ENCODE measurements at regions not wholly inside any gene's neighbourhood (a gene's known extent, or its start where the extent isn't known, plus 50 kb on each side); places are given as distances from the start of the nearest gene placed in this dataset.

DNA sequence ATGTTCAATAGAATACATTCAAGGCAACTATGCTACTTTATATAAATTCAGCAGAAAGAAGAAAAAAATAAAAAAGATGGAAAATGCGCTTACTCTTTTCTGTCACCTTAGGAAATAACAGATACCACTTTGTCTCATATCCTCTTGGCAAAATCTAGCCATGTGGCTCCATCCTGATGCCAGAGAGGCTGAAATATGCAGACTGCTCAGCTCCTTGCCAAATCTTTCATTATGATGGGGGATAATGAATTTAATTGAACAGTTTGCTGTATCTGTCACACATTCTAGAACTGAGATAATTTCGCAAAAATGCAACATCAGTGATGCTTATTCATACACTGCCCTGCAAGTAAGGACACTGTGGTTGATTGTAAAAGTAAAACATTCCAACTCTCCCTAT lies 1081.5 kb downstream of the PLOD2 start:
- no peak overlapping the region for H2AK5ac ChIP-seq (ENCODE audit: low read length, severe bottlenecking)
- no peak overlapping the region for H3K14ac ChIP-seq (ENCODE audit: low read length in 2 of 2)
- DNase-seq: no peak
- no peak overlapping the region for H2BK12ac ChIP-seq (ENCODE audit: low read length in 2 of 2)
- no peak overlapping the region for H3K23ac ChIP-seq (ENCODE audit: low read length in 2 of 2)
- H3K36me3 ChIP-seq (ENCODE audit: control insufficient read depth in 1 of 2, insufficient read depth in 2 of 2, low read depth in 1 of 2, low read length in 2 of 2): no peaks in the 10 kb centered on the region
- no peak overlapping the region for H4K8ac ChIP-seq (ENCODE audit: low read length)
- H3K9me3 ChIP-seq (ENCODE audit: control insufficient read depth, low read length): no peaks in the 10 kb centered on the region
- no peak overlapping the region for H2BK15ac ChIP-seq (ENCODE audit: low read depth, poor library complexity, severe bottlenecking)
- no peak overlapping the region for H3K18ac ChIP-seq (ENCODE audit: low read depth in 1 of 2, low read length in 2 of 2)
- no peak overlapping the region for H2BK5ac ChIP-seq (ENCODE audit: low read depth, low read length, poor library complexity, severe bottlenecking)
- H3K4me3 ChIP-seq (ENCODE audit: insufficient read depth in 1 of 2, low read depth in 1 of 2, low read length in 2 of 2): no peak overlapping the region
- H3K9ac ChIP-seq (ENCODE audit: low read length): no peak overlapping the region
- WGBS: 100% methylated on average over 1 of the region's 2 CpGs
- H4K91ac ChIP-seq (ENCODE audit: low read length): no peak overlapping the region
- no peaks in the 10 kb centered on the region for H3K27me3 ChIP-seq (ENCODE audit: control insufficient read depth in 1 of 2, insufficient read depth in 1 of 2, low read length in 2 of 2)
- H3K4me2 ChIP-seq (ENCODE audit: low read length, poor library complexity, severe bottlenecking): no peak overlapping the region
- H3K27ac ChIP-seq (ENCODE audit: low read length, poor library complexity, severe bottlenecking): no peak overlapping the region
- no peaks in the 10 kb centered on the region for H3K79me1 ChIP-seq (replicated peaks; ENCODE audit: low read length, poor library complexity, severe bottlenecking)
- H3K4me1 ChIP-seq (ENCODE audit: control insufficient read depth, insufficient read depth, low read depth, low read length): no peaks in the 10 kb centered on the region
- no peak overlapping the region for H2AFZ ChIP-seq (ENCODE audit: low read depth, low read length)
- H3K4ac ChIP-seq (ENCODE audit: low read depth in 1 of 2, low read length in 2 of 2): no peak overlapping the region
- H2BK120ac ChIP-seq (ENCODE audit: low read depth, low read length): no peak overlapping the region

DNA sequence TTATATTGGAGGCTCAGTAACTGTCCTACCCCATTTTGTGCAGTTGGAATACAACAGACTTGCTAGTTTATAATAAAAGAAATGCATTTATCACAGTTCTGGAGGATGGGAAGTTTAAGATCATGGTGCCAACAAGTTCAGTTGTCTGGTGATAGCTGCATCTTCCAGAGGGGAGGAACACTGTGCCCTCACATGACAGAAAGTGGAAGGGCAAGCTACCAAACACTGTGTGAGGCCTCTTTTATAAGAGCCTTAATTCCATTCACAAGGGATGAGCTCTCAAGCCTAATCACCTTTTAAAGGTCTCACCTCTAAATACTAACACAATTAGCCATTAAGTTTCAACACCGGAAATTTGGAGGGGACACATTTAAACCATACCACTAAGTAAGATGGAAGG lies 1073.9 kb downstream of the PLOD2 start:
- no peak overlapping the region for H2BK5ac ChIP-seq (ENCODE audit: low read depth, low read length, poor library complexity, severe bottlenecking)
- no peaks in the 10 kb centered on the region for H3K36me3 ChIP-seq (ENCODE audit: control insufficient read depth in 1 of 2, insufficient read depth in 2 of 2, low read depth in 1 of 2, low read length in 2 of 2)
- no peak overlapping the region for H4K8ac ChIP-seq (ENCODE audit: low read length)
- no peak overlapping the region for H4K91ac ChIP-seq (ENCODE audit: low read length)
- no peak overlapping the region for H3K27ac ChIP-seq (ENCODE audit: low read length, poor library complexity, severe bottlenecking)
- H3K4me2 ChIP-seq (ENCODE audit: low read length, poor library complexity, severe bottlenecking): no peak overlapping the region
- no peak overlapping the region for H3K4ac ChIP-seq (ENCODE audit: low read depth in 1 of 2, low read length in 2 of 2)
- H2BK120ac ChIP-seq (ENCODE audit: low read depth, low read length): no peak overlapping the region
- no peak overlapping the region for H3K23ac ChIP-seq (ENCODE audit: low read length in 2 of 2)
- no peak overlapping the region for H2BK15ac ChIP-seq (ENCODE audit: low read depth, poor library complexity, severe bottlenecking)
- H3K79me1 ChIP-seq (replicated peaks; ENCODE audit: low read length, poor library complexity, severe bottlenecking): no peaks in the 10 kb centered on the region
- no peaks in the 10 kb centered on the region for H3K9me3 ChIP-seq (ENCODE audit: control insufficient read depth, low read length)
- H2AK5ac ChIP-seq (ENCODE audit: low read length, severe bottlenecking): no peak overlapping the region
- H2BK12ac ChIP-seq (ENCODE audit: low read length in 2 of 2): no peak overlapping the region
- H3K27me3 ChIP-seq (ENCODE audit: control insufficient read depth in 1 of 2, insufficient read depth in 1 of 2, low read length in 2 of 2): no peaks in the 10 kb centered on the region
- no peak overlapping the region for H3K4me3 ChIP-seq (ENCODE audit: insufficient read depth in 1 of 2, low read depth in 1 of 2, low read length in 2 of 2)
- no peak for DNase-seq
- no peak overlapping the region for H2AFZ ChIP-seq (ENCODE audit: low read depth, low read length)
- H3K4me1 ChIP-seq (ENCODE audit: control insufficient read depth, insufficient read depth, low read depth, low read length): no peaks in the 10 kb centered on the region
- no CpG with 5 or more reads among the region's 1 CpG for WGBS
- no peak overlapping the region for H3K14ac ChIP-seq (ENCODE audit: low read length in 2 of 2)
- no peak overlapping the region for H3K9ac ChIP-seq (ENCODE audit: low read length)
- H3K18ac ChIP-seq (ENCODE audit: low read depth in 1 of 2, low read length in 2 of 2): no peak overlapping the region

DNA sequence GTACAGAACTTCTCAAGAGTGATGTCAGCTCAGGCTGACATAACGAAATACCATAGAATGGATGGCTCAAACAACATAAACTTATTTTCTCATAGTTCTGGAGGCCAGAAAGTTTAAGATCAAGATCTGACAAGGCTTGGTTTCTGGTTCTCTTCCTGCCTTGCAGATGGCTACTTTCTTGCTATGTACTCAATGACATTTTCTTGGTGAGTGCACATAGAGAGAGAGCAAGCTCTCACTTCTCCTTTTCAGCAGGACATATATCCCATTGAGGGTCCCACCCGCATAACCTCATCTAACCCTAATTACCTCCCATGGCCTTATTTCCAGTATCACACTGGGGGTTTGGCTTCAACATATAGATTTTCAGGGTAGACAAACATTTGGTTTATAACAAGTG lies 1072.1 kb downstream of the PLOD2 start:
- Histone ChIP-seq H3K14ac (ENCODE audit: low read length in 2 of 2) (no peak overlapping the region), H4K91ac (ENCODE audit: low read length) (no peak overlapping the region), H3K4me1 (ENCODE audit: control insufficient read depth, insufficient read depth, low read depth, low read length) (no peaks in the 10 kb centered on the region), H3K27me3 (ENCODE audit: control insufficient read depth in 1 of 2, insufficient read depth in 1 of 2, low read length in 2 of 2) (no peaks in the 10 kb centered on the region), H2BK5ac (ENCODE audit: low read depth, low read length, poor library complexity, severe bottlenecking) (no peak overlapping the region), H2AK5ac (ENCODE audit: low read length, severe bottlenecking) (no peak overlapping the region), H2BK15ac (ENCODE audit: low read depth, poor library complexity, severe bottlenecking) (no peak overlapping the region), H3K79me1 (replicated peaks; ENCODE audit: low read length, poor library complexity, severe bottlenecking) (no peaks in the 10 kb centered on the region), H3K4me2 (ENCODE audit: low read length, poor library complexity, severe bottlenecking) (no peak overlapping the region), H3K18ac (ENCODE audit: low read depth in 1 of 2, low read length in 2 of 2) (no peak overlapping the region), H3K27ac (ENCODE audit: low read length, poor library complexity, severe bottlenecking) (no peak overlapping the region), H4K8ac (ENCODE audit: low read length) (no peak overlapping the region), H3K4ac (ENCODE audit: low read depth in 1 of 2, low read length in 2 of 2) (no peak overlapping the region), H2BK120ac (ENCODE audit: low read depth, low read length) (no peak overlapping the region), H3K9me3 (ENCODE audit: control insufficient read depth, low read length) (no peaks in the 10 kb centered on the region), H2BK12ac (ENCODE audit: low read length in 2 of 2) (no peak overlapping the region), H2AFZ (ENCODE audit: low read depth, low read length) (no peak overlapping the region), H3K36me3 (ENCODE audit: control insufficient read depth in 1 of 2, insufficient read depth in 2 of 2, low read depth in 1 of 2, low read length in 2 of 2) (no peaks in the 10 kb centered on the region), H3K4me3 (ENCODE audit: insufficient read depth in 1 of 2, low read depth in 1 of 2, low read length in 2 of 2) (no peak overlapping the region), H3K9ac (ENCODE audit: low read length) (no peak overlapping the region), H3K23ac (ENCODE audit: low read length in 2 of 2) (no peak overlapping the region)
- no peak for DNase-seq
- 80% methylated on average over 1 of the region's 2 CpGs for WGBS

DNA sequence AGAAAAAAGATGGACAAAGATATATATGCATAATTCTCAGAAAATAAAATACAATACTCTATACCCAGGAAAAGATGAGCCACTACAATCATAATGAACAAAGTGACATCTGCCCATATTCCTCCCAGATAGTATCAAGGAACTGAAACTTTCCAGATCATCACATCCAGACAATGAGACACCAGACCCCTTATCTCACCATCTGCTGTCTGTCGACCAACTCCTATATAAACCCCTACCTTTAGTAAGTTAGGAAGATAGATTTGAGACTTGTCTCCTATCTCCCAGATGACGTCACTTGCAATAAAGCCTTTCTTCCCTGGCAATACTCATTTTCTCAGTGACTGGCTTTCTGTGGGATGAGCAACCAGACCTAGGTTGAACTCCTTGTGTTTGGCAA lies 1071.6 kb downstream of the PLOD2 start:
- Histone ChIP-seq H2BK15ac (ENCODE audit: low read depth, poor library complexity, severe bottlenecking) (no peak overlapping the region), H3K9me3 (ENCODE audit: control insufficient read depth, low read length) (no peaks in the 10 kb centered on the region)

More for the DNA sequence above, 1071.6 kb downstream of the PLOD2 start:
- no peak for DNase-seq
- Histone ChIP-seq H2AK5ac (ENCODE audit: low read length, severe bottlenecking) (no peak overlapping the region), H4K8ac (ENCODE audit: low read length) (no peak overlapping the region), H3K18ac (ENCODE audit: low read depth in 1 of 2, low read length in 2 of 2) (no peak overlapping the region), H3K27ac (ENCODE audit: low read length, poor library complexity, severe bottlenecking) (no peak overlapping the region), H2AFZ (ENCODE audit: low read depth, low read length) (no peak overlapping the region), H2BK5ac (ENCODE audit: low read depth, low read length, poor library complexity, severe bottlenecking) (no peak overlapping the region), H3K9ac (ENCODE audit: low read length) (no peak overlapping the region), H3K4ac (ENCODE audit: low read depth in 1 of 2, low read length in 2 of 2) (no peak overlapping the region), H3K79me1 (replicated peaks; ENCODE audit: low read length, poor library complexity, severe bottlenecking) (no peaks in the 10 kb centered on the region), H3K4me3 (ENCODE audit: insufficient read depth in 1 of 2, low read depth in 1 of 2, low read length in 2 of 2) (no peak overlapping the region), H3K4me1 (ENCODE audit: control insufficient read depth, insufficient read depth, low read depth, low read length) (no peaks in the 10 kb centered on the region), H3K4me2 (ENCODE audit: low read length, poor library complexity, severe bottlenecking) (no peak overlapping the region), H3K23ac (ENCODE audit: low read length in 2 of 2) (no peak overlapping the region), H3K14ac (ENCODE audit: low read length in 2 of 2) (no peak overlapping the region), H2BK120ac (ENCODE audit: low read depth, low read length) (no peak overlapping the region), H3K27me3 (ENCODE audit: control insufficient read depth in 1 of 2, insufficient read depth in 1 of 2, low read length in 2 of 2) (no peaks in the 10 kb centered on the region), H4K91ac (ENCODE audit: low read length) (no peak overlapping the region), H2BK12ac (ENCODE audit: low read length in 2 of 2) (no peak overlapping the region), H3K36me3 (ENCODE audit: control insufficient read depth in 1 of 2, insufficient read depth in 2 of 2, low read depth in 1 of 2, low read length in 2 of 2) (no peaks in the 10 kb centered on the region)
- 67% methylated on average over 1 of the region's 2 CpGs for WGBS
